OCI-LY1 (cell line): ENCODE measurements at regions not wholly inside any gene's neighbourhood (a gene's known extent, or its start where the extent isn't known, plus 50 kb on each side); places are given as distances from the start of the nearest gene placed in this dataset.

ENCODE experiments used
- EZH2 ChIP-seq: fragments of 200-600 bp; sonication (generic), shearing (Covaris generic); IDR thresholded peaks from 2 replicates; pipeline ENCODE4 v1.8.0; 2017; ENCODE audit warnings: borderline replicate concordance, mixed run types, mild to moderate bottlenecking, antibody characterized with exemption, low read length, moderate library complexity, mixed read lengths
- TF ChIP-seq, protein P1 (sequence below): fragments of 200-600 bp; sonication (generic), shearing (Covaris generic); IDR thresholded peaks from 2 replicates; pipeline ENCODE4 v1.5.1; 2017; ENCODE audit warnings: mild to moderate bottlenecking, antibody characterized with exemption, low read length, moderate library complexity, mixed read lengths

- TF ChIP-seq, protein P1, sequence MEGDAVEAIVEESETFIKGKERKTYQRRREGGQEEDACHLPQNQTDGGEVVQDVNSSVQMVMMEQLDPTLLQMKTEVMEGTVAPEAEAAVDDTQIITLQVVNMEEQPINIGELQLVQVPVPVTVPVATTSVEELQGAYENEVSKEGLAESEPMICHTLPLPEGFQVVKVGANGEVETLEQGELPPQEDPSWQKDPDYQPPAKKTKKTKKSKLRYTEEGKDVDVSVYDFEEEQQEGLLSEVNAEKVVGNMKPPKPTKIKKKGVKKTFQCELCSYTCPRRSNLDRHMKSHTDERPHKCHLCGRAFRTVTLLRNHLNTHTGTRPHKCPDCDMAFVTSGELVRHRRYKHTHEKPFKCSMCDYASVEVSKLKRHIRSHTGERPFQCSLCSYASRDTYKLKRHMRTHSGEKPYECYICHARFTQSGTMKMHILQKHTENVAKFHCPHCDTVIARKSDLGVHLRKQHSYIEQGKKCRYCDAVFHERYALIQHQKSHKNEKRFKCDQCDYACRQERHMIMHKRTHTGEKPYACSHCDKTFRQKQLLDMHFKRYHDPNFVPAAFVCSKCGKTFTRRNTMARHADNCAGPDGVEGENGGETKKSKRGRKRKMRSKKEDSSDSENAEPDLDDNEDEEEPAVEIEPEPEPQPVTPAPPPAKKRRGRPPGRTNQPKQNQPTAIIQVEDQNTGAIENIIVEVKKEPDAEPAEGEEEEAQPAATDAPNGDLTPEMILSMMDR = no peak
- TF ChIP-seq EZH2 = no peak
These were observed 82.0 kb upstream of the TBL1XR1 start for GRCh38 chr3:177279118-177279815.
